Transverse colon (tissue), 4 donors: ENCODE measurements at regions not wholly inside any gene's neighbourhood (a gene's known extent, or its start where the extent isn't known, plus 50 kb on each side); places are given as distances from the start of the nearest gene placed in this dataset.

ENCODE experiments used
- POLR2AphosphoS5 ChIP-seq, 3 donors: sonication (generic); formaldehyde crosslinking; IDR thresholded peaks; one replicate each; pipeline ENCODE4 v1.6.1; 2016; ENCODE audit warnings: antibody characterized with exemption in 3 of 3
- TF ChIP-seq, protein P1 (sequence below), 5 experiments: fragments of 200-600 bp in 3 of 5; fragments of 450-650 bp in 2 of 5; sonication (generic) in 3 of 5; IDR thresholded peaks; 1 replicate in 2 of 5; 2 replicates in 3 of 5; pipeline ENCODE4 v1.5.1; 2016 to 2017; ENCODE audit warnings: antibody characterized with exemption in 5 of 5, inconsistent platforms in 3 of 5, mild to moderate bottlenecking in 2 of 5, moderate library complexity in 1 of 5

DNA sequence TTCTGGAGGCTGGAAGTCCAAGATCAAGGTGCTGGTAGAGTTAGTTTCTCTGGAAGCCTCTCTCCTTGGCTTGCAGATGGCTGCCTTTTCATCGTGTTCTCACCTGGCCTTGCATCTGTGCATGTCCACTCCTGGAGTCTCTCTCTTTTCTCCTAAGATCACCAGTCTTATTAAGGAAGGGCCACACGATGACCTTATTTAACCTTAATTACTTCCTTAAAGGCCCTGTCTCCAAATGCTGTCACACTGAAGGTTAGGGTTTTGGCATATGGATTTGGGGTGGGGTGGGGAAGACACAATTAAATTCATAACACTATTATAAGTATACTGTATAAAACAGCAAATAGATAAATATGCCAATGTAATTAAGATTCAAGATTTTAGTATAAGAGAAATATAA lies 402.4 kb upstream of the HS6ST1 start:
- no peak for TF ChIP-seq POLR2AphosphoS5 (IDR thresholded peaks at IDR 0.05)
- TF ChIP-seq, protein P1, sequence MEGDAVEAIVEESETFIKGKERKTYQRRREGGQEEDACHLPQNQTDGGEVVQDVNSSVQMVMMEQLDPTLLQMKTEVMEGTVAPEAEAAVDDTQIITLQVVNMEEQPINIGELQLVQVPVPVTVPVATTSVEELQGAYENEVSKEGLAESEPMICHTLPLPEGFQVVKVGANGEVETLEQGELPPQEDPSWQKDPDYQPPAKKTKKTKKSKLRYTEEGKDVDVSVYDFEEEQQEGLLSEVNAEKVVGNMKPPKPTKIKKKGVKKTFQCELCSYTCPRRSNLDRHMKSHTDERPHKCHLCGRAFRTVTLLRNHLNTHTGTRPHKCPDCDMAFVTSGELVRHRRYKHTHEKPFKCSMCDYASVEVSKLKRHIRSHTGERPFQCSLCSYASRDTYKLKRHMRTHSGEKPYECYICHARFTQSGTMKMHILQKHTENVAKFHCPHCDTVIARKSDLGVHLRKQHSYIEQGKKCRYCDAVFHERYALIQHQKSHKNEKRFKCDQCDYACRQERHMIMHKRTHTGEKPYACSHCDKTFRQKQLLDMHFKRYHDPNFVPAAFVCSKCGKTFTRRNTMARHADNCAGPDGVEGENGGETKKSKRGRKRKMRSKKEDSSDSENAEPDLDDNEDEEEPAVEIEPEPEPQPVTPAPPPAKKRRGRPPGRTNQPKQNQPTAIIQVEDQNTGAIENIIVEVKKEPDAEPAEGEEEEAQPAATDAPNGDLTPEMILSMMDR (IDR thresholded peaks at IDR 0.05) = no peak
